PFSK-1 (cell line): ENCODE measurements at regions not wholly inside any gene's neighbourhood (a gene's known extent, or its start where the extent isn't known, plus 50 kb on each side); places are given as distances from the start of the nearest gene placed in this dataset.

Experiments
- POLR2AphosphoS5 ChIP-seq: IDR thresholded peaks from 2 replicates; pipeline ENCODE4 v1.6.1; 2012; ENCODE audit warnings: low read depth, mild to moderate bottlenecking, control low read depth, low read length, moderate library complexity
- SIN3A ChIP-seq: IDR thresholded peaks from 2 replicates; pipeline ENCODE4 v1.6.1; 2012; ENCODE audit warnings: mild to moderate bottlenecking, low read length, moderate library complexity, borderline replicate concordance; ENCODE audit not compliant: insufficient read depth
- TAF1 ChIP-seq: IDR thresholded peaks from 2 replicates; pipeline ENCODE4 v1.6.1; 2012; ENCODE audit warnings: low read length, control low read depth, borderline replicate concordance; ENCODE audit not compliant: insufficient read depth
- TF ChIP-seq, protein P1 (sequence below), 2 experiments: IDR thresholded peaks; 2 replicates each; pipeline versions ENCODE4 v1.6.1 to v1.8.0; 2011 to 2012; ENCODE audit warnings: low read depth in 2 of 2, low read length in 2 of 2, control low read depth in 1 of 2, inconsistent platforms in 1 of 2, mild to moderate bottlenecking in 1 of 2, moderate library complexity in 1 of 2; ENCODE audit not compliant: insufficient read depth in 1 of 2

DNA sequence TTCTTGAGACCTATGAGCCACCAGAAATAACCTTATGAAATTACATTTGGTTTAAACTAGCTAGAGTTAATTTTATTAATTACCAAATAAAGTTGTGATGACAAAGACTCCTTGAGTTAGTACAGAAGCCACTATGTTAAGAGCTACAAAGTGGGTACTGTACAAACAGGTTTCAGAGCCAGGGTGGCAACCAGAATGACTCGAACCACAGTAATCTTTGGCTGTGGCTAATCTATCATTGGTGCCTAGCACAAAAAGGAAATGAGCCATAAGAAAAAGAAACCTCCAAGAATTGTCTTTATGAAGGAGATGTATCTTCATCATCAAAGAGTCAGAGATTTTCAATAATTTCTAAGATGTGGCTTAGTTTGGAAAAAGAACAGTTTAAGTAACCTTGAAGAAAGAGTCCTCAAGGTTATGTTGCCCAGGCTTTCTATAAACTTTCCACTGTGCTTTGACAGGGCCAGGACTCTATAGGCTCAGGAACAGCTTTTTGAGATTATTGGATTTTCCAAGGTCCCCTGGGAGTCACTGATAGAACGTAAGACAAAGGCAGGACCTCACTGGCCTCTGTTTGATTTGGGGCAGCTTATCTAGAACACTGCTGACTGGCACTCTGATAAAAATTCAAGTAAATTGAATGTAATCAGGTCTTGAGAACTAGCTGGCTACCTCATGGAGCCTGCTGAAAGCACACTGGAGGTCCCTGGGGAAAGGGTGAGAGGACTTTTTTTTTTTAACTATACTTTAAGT lies 777.7 kb downstream of the STIM2 start:
- TF ChIP-seq TAF1: no peak
- TF ChIP-seq, protein P1, sequence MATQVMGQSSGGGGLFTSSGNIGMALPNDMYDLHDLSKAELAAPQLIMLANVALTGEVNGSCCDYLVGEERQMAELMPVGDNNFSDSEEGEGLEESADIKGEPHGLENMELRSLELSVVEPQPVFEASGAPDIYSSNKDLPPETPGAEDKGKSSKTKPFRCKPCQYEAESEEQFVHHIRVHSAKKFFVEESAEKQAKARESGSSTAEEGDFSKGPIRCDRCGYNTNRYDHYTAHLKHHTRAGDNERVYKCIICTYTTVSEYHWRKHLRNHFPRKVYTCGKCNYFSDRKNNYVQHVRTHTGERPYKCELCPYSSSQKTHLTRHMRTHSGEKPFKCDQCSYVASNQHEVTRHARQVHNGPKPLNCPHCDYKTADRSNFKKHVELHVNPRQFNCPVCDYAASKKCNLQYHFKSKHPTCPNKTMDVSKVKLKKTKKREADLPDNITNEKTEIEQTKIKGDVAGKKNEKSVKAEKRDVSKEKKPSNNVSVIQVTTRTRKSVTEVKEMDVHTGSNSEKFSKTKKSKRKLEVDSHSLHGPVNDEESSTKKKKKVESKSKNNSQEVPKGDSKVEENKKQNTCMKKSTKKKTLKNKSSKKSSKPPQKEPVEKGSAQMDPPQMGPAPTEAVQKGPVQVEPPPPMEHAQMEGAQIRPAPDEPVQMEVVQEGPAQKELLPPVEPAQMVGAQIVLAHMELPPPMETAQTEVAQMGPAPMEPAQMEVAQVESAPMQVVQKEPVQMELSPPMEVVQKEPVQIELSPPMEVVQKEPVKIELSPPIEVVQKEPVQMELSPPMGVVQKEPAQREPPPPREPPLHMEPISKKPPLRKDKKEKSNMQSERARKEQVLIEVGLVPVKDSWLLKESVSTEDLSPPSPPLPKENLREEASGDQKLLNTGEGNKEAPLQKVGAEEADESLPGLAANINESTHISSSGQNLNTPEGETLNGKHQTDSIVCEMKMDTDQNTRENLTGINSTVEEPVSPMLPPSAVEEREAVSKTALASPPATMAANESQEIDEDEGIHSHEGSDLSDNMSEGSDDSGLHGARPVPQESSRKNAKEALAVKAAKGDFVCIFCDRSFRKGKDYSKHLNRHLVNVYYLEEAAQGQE (IDR thresholded peaks at IDR 0.05; ENCODE audit: insufficient read depth in 1 of 2, low read depth in 2 of 2, low read length in 2 of 2): no peak
- TF ChIP-seq POLR2AphosphoS5: no peak
- TF ChIP-seq SIN3A: no peak
